HEK293 (cell line): ENCODE measurements at regions not wholly inside any gene's neighbourhood (a gene's known extent, or its start where the extent isn't known, plus 50 kb on each side); places are given as distances from the start of the nearest gene placed in this dataset.
"Not testable (repeated sequence)": the region's sequence is repeated elsewhere in the genome, so short reads cannot be mapped to it uniquely, and the experiment has no call there.

ENCODE experiments used
- CTCF ChIA-PET: fragments of 350-600 bp; formaldehyde crosslinking; extraction: SDS; loops from one replicate; lab custom pipeline; 2021; ENCODE audit warnings: antibody characterized with exemption; lab: Yijun Ruan, JAX
- POLR2A ChIA-PET: fragments of 300-600 bp; formaldehyde crosslinking; extraction: SDS; loops from one replicate; lab custom pipeline; 2020; ENCODE audit warnings: antibody characterized with exemption, inconsistent platforms; lab: Yijun Ruan, JAX
- H3K27ac ChIP-seq: fragments of 200-500 bp; sonication (Bioruptor generic); 2 replicates; pipeline ENCODE4 v1.5.1; 2014; ENCODE audit warnings: low read depth, low read length, control low read depth, inconsistent platforms; ENCODE audit errors: extremely low read depth
- H3K36me3 ChIP-seq, 2 experiments: fragments of 200-500 bp in 1 of 2; sonication (Bioruptor generic) in 1 of 2; 1 replicate in 1 of 2; 2 replicates in 1 of 2; pipeline ENCODE4 v1.5.1; 2014 to 2017; ENCODE audit warnings: inconsistent platforms in 2 of 2, low read length in 2 of 2; ENCODE audit not compliant: control insufficient read depth in 2 of 2, insufficient read depth in 1 of 2
- H3K4me1 ChIP-seq: fragments of 200-500 bp; sonication (Bioruptor generic); 2 replicates; pipeline ENCODE4 v1.5.1; 2014; ENCODE audit warnings: mild to moderate bottlenecking, low read length, inconsistent platforms; ENCODE audit not compliant: control insufficient read depth, insufficient read depth
- H3K4me3 ChIP-seq: 2 replicates; pipeline ENCODE4 v1.5.1; 2011; ENCODE audit warnings: low read depth, mild to moderate bottlenecking, control low read depth, low read length, moderate library complexity
- H3K9me3 ChIP-seq: fragments of 200-500 bp; sonication (Bioruptor generic); 2 replicates; pipeline ENCODE4 v1.5.1; 2014; ENCODE audit warnings: low read depth, low read length, inconsistent platforms; ENCODE audit not compliant: control insufficient read depth, insufficient read depth
- CTCF ChIP-seq: fragments of 450-650 bp; formaldehyde crosslinking; IDR thresholded peaks from 2 replicates; pipeline ENCODE4 v1.5.1; 2016; ENCODE audit warnings: missing biosample characterization, missing genetic modification characterization
- ZBTB8A ChIP-seq: fragments of 450-650 bp; formaldehyde crosslinking; IDR thresholded peaks from 2 replicates; pipeline ENCODE4 v1.5.1; 2016; ENCODE audit warnings: missing biosample characterization, missing genetic modification characterization
- ZNF138 ChIP-seq: fragments of 450-650 bp; formaldehyde crosslinking; IDR thresholded peaks from 2 replicates; pipeline ENCODE4 v1.5.1; 2016; ENCODE audit warnings: missing biosample characterization, missing genetic modification characterization, borderline replicate concordance
- ZNF202 ChIP-seq: fragments of 450-650 bp; formaldehyde crosslinking; IDR thresholded peaks from 2 replicates; pipeline ENCODE4 v1.5.1; 2016; ENCODE audit warnings: missing biosample characterization, missing genetic modification characterization, borderline replicate concordance
- ZNF311 ChIP-seq: fragments of 450-650 bp; formaldehyde crosslinking; IDR thresholded peaks from 2 replicates; pipeline ENCODE4 v1.5.1; 2017; ENCODE audit warnings: missing biosample characterization, missing genetic modification characterization, borderline replicate concordance
- ZNF423 ChIP-seq: fragments of 450-650 bp; formaldehyde crosslinking; IDR thresholded peaks from 2 replicates; pipeline ENCODE4 v1.5.1; 2016; ENCODE audit warnings: missing biosample characterization, missing genetic modification characterization
- ZNF510 ChIP-seq: fragments of 450-650 bp; formaldehyde crosslinking; IDR thresholded peaks from 2 replicates; pipeline ENCODE4 v1.5.1; 2018; ENCODE audit warnings: mild to moderate bottlenecking, missing genetic modification characterization, missing biosample characterization; ENCODE audit not compliant: insufficient replicate concordance
- ZNF549 ChIP-seq: fragments of 450-650 bp; IDR thresholded peaks from 2 replicates; pipeline ENCODE4 v1.5.1; 2018; ENCODE audit warnings: missing biosample characterization, missing genetic modification characterization, mild to moderate bottlenecking, inconsistent platforms, moderate library complexity
- ZNF596 ChIP-seq: fragments of 450-650 bp; IDR thresholded peaks from 2 replicates; pipeline ENCODE4 v1.5.0; 2018; ENCODE audit warnings: missing biosample characterization, mild to moderate bottlenecking, missing genetic modification characterization, moderate library complexity
- ZNF610 ChIP-seq: fragments of 450-650 bp; formaldehyde crosslinking; IDR thresholded peaks from 2 replicates; pipeline ENCODE4 v1.5.1; 2016; ENCODE audit warnings: missing biosample characterization, missing genetic modification characterization, borderline replicate concordance
- ZNF629 ChIP-seq: fragments of 450-650 bp; formaldehyde crosslinking; IDR thresholded peaks from 2 replicates; pipeline ENCODE4 v1.5.1; 2017; ENCODE audit warnings: missing biosample characterization, missing genetic modification characterization
- TF ChIP-seq, protein P1 (sequence below): IDR thresholded peaks from 2 replicates; pipeline ENCODE4 v1.6.1; 2011; ENCODE audit warnings: mild to moderate bottlenecking, low read depth, low read length, borderline replicate concordance
- TF ChIP-seq, protein P2 (sequence below): fragments of 450-650 bp; formaldehyde crosslinking; IDR thresholded peaks from 2 replicates; pipeline ENCODE4 v1.5.0; 2017; ENCODE audit warnings: missing biosample characterization, missing genetic modification characterization, borderline replicate concordance
- TF ChIP-seq, protein P3 (sequence below): fragments of 450-650 bp; formaldehyde crosslinking; IDR thresholded peaks from 2 replicates; pipeline ENCODE4 v1.5.1; 2017; ENCODE audit warnings: missing biosample characterization, missing genetic modification characterization

- H3K9me3 ChIP-seq = no peaks in the 10 kb centered on the region
- no peak overlapping the region for H3K27ac ChIP-seq
- H3K36me3 ChIP-seq = no peaks in the 10 kb centered on the region
- ChIA-PET POLR2A (no interaction called here), CTCF (no interaction called here)
- TF ChIP-seq ZNF610 = no peak
- TF ChIP-seq ZNF549 (tag by site-specific recombination) = no peak
- TF ChIP-seq, protein P1, sequence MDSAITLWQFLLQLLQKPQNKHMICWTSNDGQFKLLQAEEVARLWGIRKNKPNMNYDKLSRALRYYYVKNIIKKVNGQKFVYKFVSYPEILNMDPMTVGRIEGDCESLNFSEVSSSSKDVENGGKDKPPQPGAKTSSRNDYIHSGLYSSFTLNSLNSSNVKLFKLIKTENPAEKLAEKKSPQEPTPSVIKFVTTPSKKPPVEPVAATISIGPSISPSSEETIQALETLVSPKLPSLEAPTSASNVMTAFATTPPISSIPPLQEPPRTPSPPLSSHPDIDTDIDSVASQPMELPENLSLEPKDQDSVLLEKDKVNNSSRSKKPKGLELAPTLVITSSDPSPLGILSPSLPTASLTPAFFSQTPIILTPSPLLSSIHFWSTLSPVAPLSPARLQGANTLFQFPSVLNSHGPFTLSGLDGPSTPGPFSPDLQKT = no peak
- no peak for TF ChIP-seq ZNF311 (tag by site-specific recombination)
- no peak for TF ChIP-seq ZNF629 (tag by site-specific recombination)
- no peak for TF ChIP-seq ZNF423 (tag by site-specific recombination)
- no peak for TF ChIP-seq CTCF (tag by site-specific recombination)
- no peak for TF ChIP-seq ZNF510 (tag by site-specific recombination)
- TF ChIP-seq, all 188 proteins: peak for 0
- Histone ChIP-seq H3K4me3 (no peak overlapping the region), H3K4me1 (no peaks in the 10 kb centered on the region)
These were observed 789.3 kb downstream of the IGSF11 start for GRCh38 chr3:118245312-118245711.

DNA sequence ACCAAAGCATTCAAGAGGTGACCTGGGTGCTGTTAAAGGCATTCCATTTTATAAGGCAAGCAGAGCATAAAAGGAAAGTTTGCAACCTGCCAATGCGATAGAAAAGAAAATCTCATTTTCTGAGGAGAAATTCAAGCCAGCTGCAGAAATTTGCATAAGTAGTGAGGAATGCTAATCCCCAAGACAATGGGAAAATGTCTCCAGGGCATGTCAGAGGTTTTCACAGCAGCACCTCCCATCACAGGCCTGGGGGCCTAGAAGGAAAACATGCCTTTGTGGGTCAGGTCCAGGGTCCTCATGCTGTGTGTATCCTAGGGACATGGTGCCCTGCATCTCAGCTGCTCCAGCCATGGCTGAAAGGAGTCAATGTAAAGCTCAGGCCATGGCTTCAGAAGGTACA is 775.8 kb downstream of the IGSF11 start:
- H3K9me3 ChIP-seq, H3K36me3 ChIP-seq, POLR2A ChIA-PET, H3K27ac ChIP-seq, H3K4me1 ChIP-seq, H3K4me3 ChIP-seq, CTCF ChIA-PET: not testable (repeated sequence)

DNA sequence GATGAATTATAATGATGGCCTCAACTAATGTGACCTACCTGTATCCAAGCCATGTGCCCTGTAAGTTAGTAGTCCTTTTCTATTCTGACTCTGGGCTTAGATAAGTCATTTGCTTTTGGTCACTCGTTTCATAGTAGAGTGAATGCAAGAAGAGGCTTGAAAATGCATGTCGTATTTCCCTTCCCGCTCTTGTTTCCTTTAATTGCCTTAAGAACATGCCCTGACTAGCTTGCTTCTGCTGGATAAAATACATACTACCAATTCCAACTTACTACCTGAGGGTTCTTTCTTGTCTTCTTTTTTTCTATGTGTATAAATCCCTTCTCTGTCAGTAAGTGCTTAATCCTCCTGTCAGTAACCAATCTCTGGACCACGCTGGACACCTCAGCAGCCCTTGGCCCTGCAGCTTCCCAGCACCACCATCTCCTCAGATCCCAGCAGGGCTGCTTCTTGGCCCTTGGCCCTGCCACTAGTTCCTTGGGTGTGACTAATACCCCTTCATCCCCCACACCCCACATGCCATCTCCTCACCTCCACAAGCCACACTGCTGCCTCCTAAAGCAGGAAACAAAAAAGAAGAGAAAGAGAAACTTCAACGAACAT is 771.7 kb downstream of the IGSF11 start:
- no peaks in the 10 kb centered on the region for H3K36me3 ChIP-seq
- no peaks in the 10 kb centered on the region for H3K9me3 ChIP-seq
- H3K4me1 ChIP-seq = no peaks in the 10 kb centered on the region
- CTCF ChIA-PET = no interaction called here
- no peak overlapping the region for H3K27ac ChIP-seq
- POLR2A ChIA-PET = no interaction called here
- H3K4me3 ChIP-seq = no peak overlapping the region
- TF ChIP-seq ZBTB8A (tag by site-specific recombination) = no peak
- TF ChIP-seq, protein P2, sequence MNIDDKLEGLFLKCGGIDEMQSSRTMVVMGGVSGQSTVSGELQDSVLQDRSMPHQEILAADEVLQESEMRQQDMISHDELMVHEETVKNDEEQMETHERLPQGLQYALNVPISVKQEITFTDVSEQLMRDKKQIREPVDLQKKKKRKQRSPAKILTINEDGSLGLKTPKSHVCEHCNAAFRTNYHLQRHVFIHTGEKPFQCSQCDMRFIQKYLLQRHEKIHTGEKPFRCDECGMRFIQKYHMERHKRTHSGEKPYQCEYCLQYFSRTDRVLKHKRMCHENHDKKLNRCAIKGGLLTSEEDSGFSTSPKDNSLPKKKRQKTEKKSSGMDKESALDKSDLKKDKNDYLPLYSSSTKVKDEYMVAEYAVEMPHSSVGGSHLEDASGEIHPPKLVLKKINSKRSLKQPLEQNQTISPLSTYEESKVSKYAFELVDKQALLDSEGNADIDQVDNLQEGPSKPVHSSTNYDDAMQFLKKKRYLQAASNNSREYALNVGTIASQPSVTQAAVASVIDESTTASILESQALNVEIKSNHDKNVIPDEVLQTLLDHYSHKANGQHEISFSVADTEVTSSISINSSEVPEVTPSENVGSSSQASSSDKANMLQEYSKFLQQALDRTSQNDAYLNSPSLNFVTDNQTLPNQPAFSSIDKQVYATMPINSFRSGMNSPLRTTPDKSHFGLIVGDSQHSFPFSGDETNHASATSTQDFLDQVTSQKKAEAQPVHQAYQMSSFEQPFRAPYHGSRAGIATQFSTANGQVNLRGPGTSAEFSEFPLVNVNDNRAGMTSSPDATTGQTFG (tag by site-specific recombination) = no peak
- no peak for TF ChIP-seq ZNF138 (tag by site-specific recombination)
- no peak for TF ChIP-seq ZNF202 (tag by site-specific recombination)
- TF ChIP-seq, protein P3, sequence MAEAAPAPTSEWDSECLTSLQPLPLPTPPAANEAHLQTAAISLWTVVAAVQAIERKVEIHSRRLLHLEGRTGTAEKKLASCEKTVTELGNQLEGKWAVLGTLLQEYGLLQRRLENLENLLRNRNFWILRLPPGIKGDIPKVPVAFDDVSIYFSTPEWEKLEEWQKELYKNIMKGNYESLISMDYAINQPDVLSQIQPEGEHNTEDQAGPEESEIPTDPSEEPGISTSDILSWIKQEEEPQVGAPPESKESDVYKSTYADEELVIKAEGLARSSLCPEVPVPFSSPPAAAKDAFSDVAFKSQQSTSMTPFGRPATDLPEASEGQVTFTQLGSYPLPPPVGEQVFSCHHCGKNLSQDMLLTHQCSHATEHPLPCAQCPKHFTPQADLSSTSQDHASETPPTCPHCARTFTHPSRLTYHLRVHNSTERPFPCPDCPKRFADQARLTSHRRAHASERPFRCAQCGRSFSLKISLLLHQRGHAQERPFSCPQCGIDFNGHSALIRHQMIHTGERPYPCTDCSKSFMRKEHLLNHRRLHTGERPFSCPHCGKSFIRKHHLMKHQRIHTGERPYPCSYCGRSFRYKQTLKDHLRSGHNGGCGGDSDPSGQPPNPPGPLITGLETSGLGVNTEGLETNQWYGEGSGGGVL (tag by site-specific recombination) = no peak
- TF ChIP-seq ZNF596 (tag by site-specific recombination) = no peak
